ENCODE measurements at regions not wholly inside any gene's neighbourhood (a gene's known extent, or its start where the extent isn't known, plus 50 kb on each side); places are given as distances from the start of the nearest gene placed in this dataset.

GRCh38 chr12:115215544-115215943 lies 531.6 kb upstream of the TBX3 start:
- peaks cover 5% of the 10 kb centered on the region for H3K27me3 Mint-ChIP-seq (ENCODE audit: low read depth, poor library complexity)
- H3K9me3 Mint-ChIP-seq = no peaks in the 10 kb centered on the region
- no peak for TF ChIP-seq CTCF (IDR thresholded peaks at IDR 0.05)
- H3K4me3 Mint-ChIP-seq = no peak overlapping the region
- H3K36me3 Mint-ChIP-seq (ENCODE audit: low read depth) = no peaks in the 10 kb centered on the region
- peaks cover 39% of the 10 kb centered on the region for H3K4me1 Mint-ChIP-seq
- no peak for DNase-seq
- no peak overlapping the region for H3K27ac Mint-ChIP-seq

DNA sequence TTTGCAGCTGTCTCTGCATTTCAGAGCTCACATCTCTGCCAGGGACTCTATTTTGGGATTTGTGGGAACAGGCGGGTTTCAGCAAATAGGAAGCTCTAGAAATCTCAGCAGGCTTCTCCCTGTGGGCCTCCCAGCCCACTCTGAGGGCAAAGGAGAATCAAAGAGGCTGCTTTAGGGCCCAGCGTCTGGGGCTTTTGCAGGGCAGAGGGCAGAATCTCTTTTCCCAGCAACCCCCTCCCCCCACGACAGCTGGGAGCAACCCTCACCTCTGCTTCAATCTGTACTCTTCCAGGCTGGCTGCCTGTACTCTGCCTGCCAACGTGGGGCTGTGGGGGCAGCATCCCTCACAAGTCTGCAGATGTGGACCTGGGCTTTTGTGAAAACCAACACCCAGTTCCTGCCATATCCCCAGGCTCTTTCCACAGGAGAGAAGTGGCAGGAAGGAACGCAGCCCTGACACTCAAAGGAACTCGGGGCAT lies 529.6 kb upstream of the TBX3 start:
- peak overlapping the region; percentile 60 for H3K27ac Mint-ChIP-seq
- peaks cover 6% of the 10 kb centered on the region for H3K27me3 Mint-ChIP-seq (ENCODE audit: low read depth, poor library complexity)
- H3K36me3 Mint-ChIP-seq (ENCODE audit: low read depth) = no peaks in the 10 kb centered on the region
- H3K4me3 Mint-ChIP-seq = no peak overlapping the region
- TF ChIP-seq CTCF (IDR thresholded peaks at IDR 0.05) = no peak
- H3K4me1 Mint-ChIP-seq = peaks cover 38% of the 10 kb centered on the region
- H3K9me3 Mint-ChIP-seq = no peaks in the 10 kb centered on the region
- DNase-seq = peak; percentile 20

- no peak for TF ChIP-seq CTCF (IDR thresholded peaks at IDR 0.05)
- Mint-ChIP-seq H3K9me3 (no peaks in the 10 kb centered on the region), H3K27me3 (ENCODE audit: low read depth, poor library complexity) (peaks cover 6% of the 10 kb centered on the region), H3K36me3 (ENCODE audit: low read depth) (no peaks in the 10 kb centered on the region), H3K4me3 (no peak overlapping the region), H3K4me1 (peaks cover 42% of the 10 kb centered on the region), H3K27ac (peak overlapping the region; percentile 60)
- DNase-seq = no peak
These were observed 529.1 kb upstream of the TBX3 start for GRCh38 chr12:115213118-115213517.

DNA sequence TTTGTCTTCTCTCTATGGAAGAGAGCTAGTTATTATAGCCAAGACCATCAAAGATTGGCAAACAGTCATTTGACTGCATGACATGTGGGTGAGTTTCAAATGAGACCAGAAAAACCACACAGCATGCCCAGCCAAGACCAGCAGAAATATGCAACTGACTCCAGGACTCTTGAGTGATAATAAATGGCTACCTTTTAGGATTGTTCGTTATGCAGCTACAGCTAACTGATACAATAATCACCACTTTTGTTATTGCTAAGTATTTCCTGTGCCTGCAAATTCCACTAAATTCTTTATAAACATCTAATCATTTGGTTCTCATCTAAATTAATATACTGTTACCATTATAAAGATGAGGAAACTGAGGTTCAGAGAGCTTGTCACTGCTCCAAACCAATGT lies 528.4 kb upstream of the TBX3 start:
- DNase-seq = no peak
- no peak overlapping the region for H3K27ac Mint-ChIP-seq
- peaks cover 6% of the 10 kb centered on the region for H3K27me3 Mint-ChIP-seq (ENCODE audit: low read depth, poor library complexity)
- no peak for TF ChIP-seq CTCF (IDR thresholded peaks at IDR 0.05)
- peaks cover 50% of the 10 kb centered on the region for H3K4me1 Mint-ChIP-seq
- no peak overlapping the region for H3K4me3 Mint-ChIP-seq
- H3K36me3 Mint-ChIP-seq (ENCODE audit: low read depth) = no peaks in the 10 kb centered on the region
- no peaks in the 10 kb centered on the region for H3K9me3 Mint-ChIP-seq

DNA sequence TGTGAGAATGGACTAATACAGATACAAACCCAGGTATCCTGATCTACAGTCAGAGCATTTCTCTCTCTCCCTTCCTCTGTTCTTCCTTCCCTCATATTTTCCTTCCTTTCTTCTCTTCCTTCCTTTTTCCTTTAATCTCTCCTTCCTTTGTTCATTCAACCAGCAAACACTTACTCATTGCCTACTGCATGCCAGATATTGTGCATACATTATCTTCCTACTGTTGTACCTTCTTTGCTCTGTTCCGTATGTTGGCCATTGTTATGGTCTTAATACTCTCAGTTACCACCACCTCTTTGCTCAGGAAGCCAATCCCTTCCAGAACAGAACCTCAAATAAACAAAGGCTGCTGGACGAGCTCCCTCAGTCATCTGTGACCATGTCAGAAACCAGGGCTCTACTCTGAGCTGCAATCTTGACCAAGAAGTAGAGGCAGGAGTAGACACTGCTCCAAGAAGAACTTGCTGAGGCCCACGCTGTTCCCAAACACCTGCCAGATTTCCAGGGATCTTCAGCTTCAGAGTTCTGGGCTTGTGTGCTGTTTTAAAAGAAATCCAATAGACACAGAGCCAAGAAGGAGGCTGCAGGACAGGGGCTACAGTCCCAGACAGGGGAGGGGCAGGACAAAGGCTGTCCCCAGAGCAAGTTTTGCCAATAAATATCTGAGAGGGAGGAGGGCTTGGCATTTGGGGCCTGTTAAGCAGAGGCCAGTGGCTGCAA lies 526.7 kb upstream of the TBX3 start:
- no peak overlapping the region for H3K27ac Mint-ChIP-seq
- no peaks in the 10 kb centered on the region for H3K36me3 Mint-ChIP-seq (ENCODE audit: low read depth)
- H3K4me3 Mint-ChIP-seq = no peak overlapping the region
- no peak for TF ChIP-seq CTCF (IDR thresholded peaks at IDR 0.05)
- H3K4me1 Mint-ChIP-seq = peaks cover 62% of the 10 kb centered on the region
- DNase-seq = no peak
- H3K27me3 Mint-ChIP-seq (ENCODE audit: low read depth, poor library complexity) = peaks cover 6% of the 10 kb centered on the region
- no peaks in the 10 kb centered on the region for H3K9me3 Mint-ChIP-seq

- Mint-ChIP-seq H3K4me3 (no peak overlapping the region), H3K36me3 (ENCODE audit: low read depth) (no peaks in the 10 kb centered on the region), H3K9me3 (no peaks in the 10 kb centered on the region), H3K27ac (no peak overlapping the region), H3K27me3 (ENCODE audit: low read depth, poor library complexity) (peaks cover 3% of the 10 kb centered on the region), H3K4me1 (peaks cover 73% of the 10 kb centered on the region)
- TF ChIP-seq CTCF (IDR thresholded peaks at IDR 0.05) = no peak
- no peak for DNase-seq
These were observed 525.3 kb upstream of the TBX3 start for GRCh38 chr12:115209230-115209629.

Measured in nephron progenitor cell (in vitro differentiated cells).